A673 (cell line): ENCODE measurements at regions not wholly inside any gene's neighbourhood (a gene's known extent, or its start where the extent isn't known, plus 50 kb on each side); places are given as distances from the start of the nearest gene placed in this dataset.

Experiments
- BruUV-seq: library from RNA; stranded (reverse); fragments of 400-500 nt; replicated peaks from 2 replicates; lab custom pipeline; 2021; lab: Mats Ljungman, UMichigan
- CTCF ChIA-PET: fragments of 300-600 bp; sonication (Branson Sonifier 250); formaldehyde crosslinking; loops from one replicate; lab custom pipeline; 2022; ENCODE audit warnings: antibody characterized with exemption; lab: Charles Lee
- POLR2A ChIA-PET: fragments of 300-600 bp; sonication (Branson Sonifier 250); formaldehyde crosslinking; loops from one replicate; lab custom pipeline; 2022; ENCODE audit warnings: antibody characterized with exemption; ENCODE audit not compliant: low non-redundant PET; lab: Charles Lee
- DNase-seq: peaks from one replicate; pipeline ENCODE4 v3.0.0-alpha.2; 2015; ENCODE audit warnings: low spot score
- H3K27ac ChIP-seq: fragments of 200-600 bp; sonication (generic); 2 replicates; pipeline ENCODE4 v1.5.1; 2016; ENCODE audit warnings: mixed run types, low read depth, mild to moderate bottlenecking, mixed read lengths, antibody characterized with exemption, low read length; ENCODE audit not compliant: poor library complexity, severe bottlenecking
- H3K27me3 ChIP-seq: fragments of 200-600 bp; sonication (generic); replicated peaks from 2 replicates; pipeline ENCODE4 v1.6.1; 2017; ENCODE audit warnings: mixed run types, low read depth, mild to moderate bottlenecking, mixed read lengths, antibody characterized with exemption, low read length; ENCODE audit not compliant: insufficient read depth, poor library complexity
- H3K36me3 ChIP-seq: fragments of 200-600 bp; sonication (generic); 2 replicates; pipeline ENCODE4 v1.6.1; 2016; ENCODE audit warnings: mixed run types, mild to moderate bottlenecking, mixed read lengths, antibody characterized with exemption, low read length; ENCODE audit not compliant: insufficient read depth, poor library complexity, severe bottlenecking
- H3K4me1 ChIP-seq: fragments of 200-600 bp; sonication (generic); 2 replicates; pipeline ENCODE4 v1.6.1; 2017; ENCODE audit warnings: mixed run types, mild to moderate bottlenecking, mixed read lengths, antibody characterized with exemption, low read length; ENCODE audit not compliant: insufficient read depth, poor library complexity, severe bottlenecking
- H3K4me3 ChIP-seq: fragments of 200-600 bp; sonication (generic); 2 replicates; pipeline ENCODE4 v1.5.1; 2016; ENCODE audit warnings: low read depth, mixed run types, mild to moderate bottlenecking, mixed read lengths, low read length; ENCODE audit not compliant: poor library complexity, severe bottlenecking
- H3K9me3 ChIP-seq: fragments of 200-600 bp; sonication (generic); 2 replicates; pipeline ENCODE4 v1.6.1; 2016; ENCODE audit warnings: mixed run types, low read depth, mild to moderate bottlenecking, mixed read lengths, antibody characterized with exemption, low read length; ENCODE audit not compliant: poor library complexity, severe bottlenecking
- EZH2 ChIP-seq: fragments of 200-600 bp; sonication (generic); IDR thresholded peaks from 2 replicates; pipeline ENCODE4 v1.6.1; 2017; ENCODE audit warnings: borderline replicate concordance, low read depth, mild to moderate bottlenecking, mixed read lengths, antibody characterized with exemption, low read length; ENCODE audit not compliant: poor library complexity, severe bottlenecking
- intact Hi-C: fragments of 100-400 bp; cut with micrococcal nuclease; formaldehyde crosslinking; loops from one replicate; pipeline ENCODE4 v1.10.0; 2022; ENCODE audit not compliant: unreplicated experiment
- TF ChIP-seq, protein P1 (sequence below): fragments of 300-800, 200-600 bp; sonication (generic); conservative IDR thresholded peaks from 2 replicates; pipeline ENCODE4 v1.5.1; 2017; ENCODE audit warnings: low read depth, mild to moderate bottlenecking, antibody characterized with exemption, low read length, moderate library complexity, mixed read lengths

- ChIA-PET POLR2A (no interaction called here), CTCF (no interaction called here)
- no peak overlapping the region for H3K4me3 ChIP-seq
- DNase-seq = no peak
- H3K9me3 ChIP-seq = no peaks in the 10 kb centered on the region
- no peak for TF ChIP-seq EZH2
- TF ChIP-seq, protein P1, sequence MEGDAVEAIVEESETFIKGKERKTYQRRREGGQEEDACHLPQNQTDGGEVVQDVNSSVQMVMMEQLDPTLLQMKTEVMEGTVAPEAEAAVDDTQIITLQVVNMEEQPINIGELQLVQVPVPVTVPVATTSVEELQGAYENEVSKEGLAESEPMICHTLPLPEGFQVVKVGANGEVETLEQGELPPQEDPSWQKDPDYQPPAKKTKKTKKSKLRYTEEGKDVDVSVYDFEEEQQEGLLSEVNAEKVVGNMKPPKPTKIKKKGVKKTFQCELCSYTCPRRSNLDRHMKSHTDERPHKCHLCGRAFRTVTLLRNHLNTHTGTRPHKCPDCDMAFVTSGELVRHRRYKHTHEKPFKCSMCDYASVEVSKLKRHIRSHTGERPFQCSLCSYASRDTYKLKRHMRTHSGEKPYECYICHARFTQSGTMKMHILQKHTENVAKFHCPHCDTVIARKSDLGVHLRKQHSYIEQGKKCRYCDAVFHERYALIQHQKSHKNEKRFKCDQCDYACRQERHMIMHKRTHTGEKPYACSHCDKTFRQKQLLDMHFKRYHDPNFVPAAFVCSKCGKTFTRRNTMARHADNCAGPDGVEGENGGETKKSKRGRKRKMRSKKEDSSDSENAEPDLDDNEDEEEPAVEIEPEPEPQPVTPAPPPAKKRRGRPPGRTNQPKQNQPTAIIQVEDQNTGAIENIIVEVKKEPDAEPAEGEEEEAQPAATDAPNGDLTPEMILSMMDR = no peak
- intact Hi-C loops = no loop called here
- no peaks in the 10 kb centered on the region for H3K36me3 ChIP-seq
- no peaks in the 10 kb centered on the region for H3K27me3 ChIP-seq
- BruUV-seq = no TSS peak
- no peak overlapping the region for H3K27ac ChIP-seq
- no peaks in the 10 kb centered on the region for H3K4me1 ChIP-seq
Measured at GRCh38 chr13:65719831-65720230, 1510.3 kb downstream of the PCDH9 start.

DNA sequence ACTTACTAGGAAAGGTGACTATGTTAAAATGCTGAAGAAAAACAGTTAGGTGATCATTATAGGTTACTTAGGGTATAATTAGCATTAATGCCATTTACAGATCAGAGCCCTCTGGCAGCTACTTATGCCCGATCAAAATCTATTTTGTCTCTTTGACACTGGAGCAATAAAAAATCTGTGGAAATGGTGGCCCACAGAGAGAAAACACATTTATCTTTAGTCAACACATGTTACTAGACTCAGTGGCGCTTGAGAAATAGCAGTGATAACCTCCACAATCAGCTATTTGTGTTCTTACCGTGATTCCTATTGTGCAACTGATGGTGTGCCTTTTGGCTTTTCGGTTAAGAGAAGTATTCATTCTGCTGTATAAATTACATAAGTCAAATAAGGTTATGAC is 1519.6 kb downstream of the PCDH9 start:
- ChIA-PET CTCF (no interaction called here), POLR2A (no interaction called here)
- Histone ChIP-seq H3K4me3 (no peak overlapping the region), H3K9me3 (no peaks in the 10 kb centered on the region), H3K27ac (no peak overlapping the region), H3K36me3 (no peaks in the 10 kb centered on the region), H3K27me3 (no peaks in the 10 kb centered on the region), H3K4me1 (no peaks in the 10 kb centered on the region)
- no TSS peak for BruUV-seq
- intact Hi-C loops = no loop called here
- DNase-seq = no peak
- TF ChIP-seq, protein P1 = no peak
- TF ChIP-seq EZH2 = no peak

DNA sequence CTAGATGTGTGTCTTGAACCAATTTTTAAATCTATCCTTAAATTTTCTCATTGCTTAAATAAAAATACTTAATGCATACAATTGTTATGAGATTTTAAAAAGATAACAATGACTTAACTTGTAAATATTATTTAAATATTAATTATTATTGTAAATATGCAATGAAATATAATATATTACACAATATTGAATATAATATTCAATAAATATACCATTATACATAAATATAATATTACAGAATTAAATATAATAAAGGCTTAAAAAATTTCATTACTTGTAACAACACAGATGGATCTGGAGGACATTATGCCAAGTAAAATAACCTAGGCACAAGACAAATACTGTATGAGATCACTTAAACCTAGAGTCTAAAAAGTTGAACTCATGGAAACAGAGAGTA is 1532.3 kb downstream of the PCDH9 start:
- POLR2A ChIA-PET = no interaction called here
- CTCF ChIA-PET = no interaction called here
- no TSS peak for BruUV-seq
- Histone ChIP-seq H3K36me3 (peaks cover 2% of the 10 kb centered on the region), H3K27me3 (no peaks in the 10 kb centered on the region), H3K4me3 (no peak overlapping the region), H3K9me3 (no peaks in the 10 kb centered on the region), H3K4me1 (no peaks in the 10 kb centered on the region), H3K27ac (no peak overlapping the region)
- intact Hi-C loops = no loop called here
- TF ChIP-seq, protein P1 = no peak
- no peak for TF ChIP-seq EZH2
- DNase-seq = no peak
